Fibroblast of the aortic adventitia (primary cell): ENCODE measurements at regions not wholly inside any gene's neighbourhood (a gene's known extent, or its start where the extent isn't known, plus 50 kb on each side); places are given as distances from the start of the nearest gene placed in this dataset.

Experiments used
- DNase-seq: peaks from one replicate; pipeline ENCODE4 v3.0.0-alpha.2; 2010; ENCODE audit warnings: low read depth
- H3K4me3 ChIP-seq: 2 replicates; pipeline ENCODE4 v1.5.1; 2011; ENCODE audit warnings: low read depth, mild to moderate bottlenecking, control low read depth, low read length, moderate library complexity
- TF ChIP-seq, protein P1 (sequence below): IDR thresholded peaks from 2 replicates; pipeline ENCODE4 v1.5.1; 2011; ENCODE audit warnings: mild to moderate bottlenecking, low read length, control low read depth, inconsistent platforms; ENCODE audit not compliant: insufficient read depth

DNA sequence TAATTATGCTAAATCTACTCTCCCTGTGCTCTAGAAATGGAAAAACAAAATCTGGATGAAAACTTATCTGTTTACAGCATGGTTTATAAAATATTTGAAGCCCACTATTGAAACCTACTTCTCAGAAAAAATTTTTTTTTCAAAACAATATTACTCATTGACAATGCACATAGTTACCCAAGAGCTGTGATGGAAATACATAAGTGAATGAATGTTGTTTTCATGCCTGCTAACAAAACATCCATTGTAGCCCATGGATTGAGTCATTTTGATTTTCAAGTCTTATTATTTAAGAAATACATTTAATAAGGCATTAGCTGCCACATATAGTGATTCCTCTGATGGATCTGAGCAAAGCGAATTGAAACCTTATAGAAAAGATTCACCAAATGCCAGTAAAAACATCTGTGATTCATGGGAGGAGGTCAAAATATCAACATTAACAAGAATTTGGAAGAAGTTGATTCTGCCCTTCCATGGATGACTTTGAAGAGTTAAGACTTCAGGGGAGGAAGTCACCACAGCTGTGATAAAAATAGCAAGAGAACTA is 144.7 kb upstream of the HHIP start:
- no peak overlapping the region for H3K4me3 ChIP-seq
- TF ChIP-seq, protein P1, sequence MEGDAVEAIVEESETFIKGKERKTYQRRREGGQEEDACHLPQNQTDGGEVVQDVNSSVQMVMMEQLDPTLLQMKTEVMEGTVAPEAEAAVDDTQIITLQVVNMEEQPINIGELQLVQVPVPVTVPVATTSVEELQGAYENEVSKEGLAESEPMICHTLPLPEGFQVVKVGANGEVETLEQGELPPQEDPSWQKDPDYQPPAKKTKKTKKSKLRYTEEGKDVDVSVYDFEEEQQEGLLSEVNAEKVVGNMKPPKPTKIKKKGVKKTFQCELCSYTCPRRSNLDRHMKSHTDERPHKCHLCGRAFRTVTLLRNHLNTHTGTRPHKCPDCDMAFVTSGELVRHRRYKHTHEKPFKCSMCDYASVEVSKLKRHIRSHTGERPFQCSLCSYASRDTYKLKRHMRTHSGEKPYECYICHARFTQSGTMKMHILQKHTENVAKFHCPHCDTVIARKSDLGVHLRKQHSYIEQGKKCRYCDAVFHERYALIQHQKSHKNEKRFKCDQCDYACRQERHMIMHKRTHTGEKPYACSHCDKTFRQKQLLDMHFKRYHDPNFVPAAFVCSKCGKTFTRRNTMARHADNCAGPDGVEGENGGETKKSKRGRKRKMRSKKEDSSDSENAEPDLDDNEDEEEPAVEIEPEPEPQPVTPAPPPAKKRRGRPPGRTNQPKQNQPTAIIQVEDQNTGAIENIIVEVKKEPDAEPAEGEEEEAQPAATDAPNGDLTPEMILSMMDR, result no peak

DNA sequence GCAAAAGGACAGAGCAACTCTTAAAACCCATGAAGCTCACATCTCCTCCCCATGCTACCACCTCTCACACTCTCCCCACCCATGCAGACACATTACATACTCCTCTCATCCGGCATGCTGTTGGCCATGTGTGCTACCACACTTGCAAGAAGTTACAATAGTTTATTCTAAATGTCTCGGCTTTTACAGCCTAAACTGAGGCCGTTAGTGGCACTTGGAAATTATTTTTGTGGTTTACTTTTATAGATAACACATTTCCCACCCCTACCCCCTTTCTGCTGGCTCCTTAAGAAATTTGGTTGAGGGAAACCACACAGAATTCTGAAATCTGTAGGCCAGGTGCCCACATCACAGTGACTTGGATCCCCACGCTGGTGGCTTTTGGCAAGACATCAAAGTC is 141.1 kb upstream of the HHIP start:
- TF ChIP-seq, protein P1, result no peak
- DNase-seq, result no peak
- no peak overlapping the region for H3K4me3 ChIP-seq

More for the DNA sequence above, 144.7 kb upstream of the HHIP start:
- no peak for DNase-seq

DNA sequence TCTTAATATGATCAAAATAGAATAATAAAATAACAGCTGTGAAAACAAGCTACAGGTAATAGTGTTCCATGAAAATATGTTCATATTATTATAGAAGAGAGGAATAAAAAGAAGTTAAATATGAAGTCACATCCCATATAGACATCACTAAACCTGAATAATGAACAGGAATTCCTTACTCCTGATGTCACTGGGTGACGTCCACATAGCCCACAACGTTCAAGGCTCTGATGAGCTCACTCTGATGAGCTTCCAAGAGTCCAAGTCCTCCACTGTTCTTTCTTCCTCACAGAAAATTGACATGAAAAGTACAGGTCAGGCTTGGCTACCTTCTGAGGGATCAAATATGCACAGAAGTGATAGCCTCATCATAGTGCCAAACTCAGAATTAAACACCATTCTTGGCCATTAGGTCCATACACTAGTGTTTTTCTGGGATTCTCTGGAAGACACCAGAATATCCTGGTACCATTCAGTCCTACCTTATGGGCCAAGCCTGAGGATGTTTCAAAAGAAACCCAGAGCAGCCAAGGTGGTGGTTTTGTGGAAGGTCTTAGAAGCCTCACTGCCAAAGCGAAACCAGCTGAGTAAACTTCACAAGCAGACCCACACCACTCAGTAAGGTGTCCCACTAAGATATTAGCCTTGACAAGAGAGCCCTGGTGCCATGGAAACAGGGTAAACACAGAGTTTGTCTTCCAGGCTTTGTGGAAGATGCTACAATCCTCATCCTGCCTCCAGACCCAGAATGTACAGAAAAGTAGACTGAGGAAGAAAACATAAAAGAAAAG is 138.4 kb upstream of the HHIP start:
- peak; percentile 4 for DNase-seq
- TF ChIP-seq, protein P1, result no peak

DNA sequence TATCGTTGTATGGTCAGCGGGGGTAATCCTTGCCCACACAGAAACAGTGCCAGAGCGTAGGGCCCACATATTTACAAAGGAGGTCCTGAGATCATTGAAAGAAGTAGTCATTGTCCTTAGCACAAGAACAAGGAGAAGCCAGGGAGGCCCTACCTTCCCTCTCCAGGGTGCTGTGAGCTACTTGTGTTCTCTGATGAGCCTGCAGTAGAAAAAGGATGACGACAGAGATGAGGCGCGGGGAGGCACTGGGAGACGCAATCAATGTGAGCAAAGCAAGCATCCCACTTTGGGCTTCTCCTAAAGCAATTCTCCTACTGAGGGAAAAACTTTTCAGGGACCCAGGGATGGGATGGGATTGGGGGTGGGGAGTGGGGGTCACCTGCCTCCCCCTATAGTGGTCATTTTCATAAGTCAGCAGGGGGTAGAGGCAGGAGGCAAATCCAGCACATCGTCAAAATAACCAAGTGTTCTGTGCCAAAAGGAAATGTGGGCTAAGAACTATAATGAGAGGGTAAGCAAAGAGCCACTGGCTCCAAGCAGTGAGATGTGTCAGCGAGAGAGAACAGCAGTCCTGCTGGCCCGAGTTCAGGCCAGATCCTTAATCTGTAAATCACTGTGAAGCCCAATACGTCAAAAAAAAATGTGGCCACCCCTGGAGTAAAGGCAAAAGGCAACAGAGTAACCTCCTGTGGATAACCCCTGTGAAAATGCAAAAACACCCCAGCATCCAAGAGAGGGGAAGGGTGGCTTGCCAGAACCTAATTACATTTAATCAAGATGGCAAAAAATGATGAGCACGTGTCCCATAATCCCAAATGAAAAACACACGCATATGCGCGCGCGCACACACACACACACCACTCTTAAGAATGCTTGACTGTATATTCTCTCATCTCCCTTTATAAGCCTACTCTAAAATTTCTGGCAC is 136.6 kb upstream of the HHIP start:
- TF ChIP-seq, protein P1, result no peak
- no peak for DNase-seq
- H3K4me3 ChIP-seq, result no peak overlapping the region

More for the DNA sequence above, 138.4 kb upstream of the HHIP start:
- H3K4me3 ChIP-seq, result no peak overlapping the region

GRCh38 chr4:144514736-144515135 is 131.2 kb upstream of the HHIP start:
- TF ChIP-seq, protein P1, result no peak
- DNase-seq, result no peak
- H3K4me3 ChIP-seq, result no peak overlapping the region

DNA sequence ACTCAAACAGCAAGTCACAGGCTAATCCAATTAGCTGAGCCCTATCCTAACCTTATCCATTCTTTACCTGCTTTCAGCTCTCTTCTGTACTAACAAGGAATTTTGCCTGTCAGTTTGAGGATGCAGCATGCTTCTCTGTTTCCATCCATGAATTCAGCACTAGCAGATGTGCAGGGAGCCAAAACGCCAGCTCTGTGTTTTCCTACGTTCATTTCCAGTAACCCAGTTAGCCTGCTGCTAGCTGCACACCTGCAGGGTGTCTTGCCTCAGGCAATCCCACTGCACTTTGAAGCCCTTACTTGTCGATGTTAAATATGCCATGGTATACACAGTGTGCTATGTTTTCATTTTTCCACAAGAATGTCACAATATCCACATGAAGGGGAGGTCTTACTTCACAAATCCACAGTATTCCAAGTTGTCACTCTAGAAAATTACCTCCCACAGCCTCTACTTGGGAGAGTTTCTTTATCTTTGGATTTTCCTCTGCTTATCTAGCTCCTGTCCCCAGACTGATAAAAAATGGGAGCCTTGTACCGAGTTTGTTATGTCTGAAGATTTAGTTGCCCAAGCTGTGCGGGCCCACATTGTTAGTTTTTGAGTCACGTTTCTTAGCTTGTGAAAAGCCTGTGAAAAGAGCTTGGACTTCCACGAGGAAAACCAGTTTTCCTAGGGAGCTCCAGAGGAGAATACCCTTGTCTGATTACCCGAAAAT is 127.6 kb upstream of the HHIP start:
- TF ChIP-seq, protein P1, result no peak
- DNase-seq, result peak; percentile 44
- H3K4me3 ChIP-seq, result no peak overlapping the region
